Psoas muscle (tissue), 7 donors: ENCODE measurements at regions not wholly inside any gene's neighbourhood (a gene's known extent, or its start where the extent isn't known, plus 50 kb on each side); places are given as distances from the start of the nearest gene placed in this dataset.

Experiments used
- ATAC-seq, 4 donors: fragments of 200-7000 bp; cut with Tn5 transposase; one replicate each; pipeline ENCODE4 v1.9.1; 2020; ENCODE audit warnings: moderate library complexity in 3 of 4, mild to moderate bottlenecking in 2 of 4
- DNase-seq, 2 donors: peaks; one replicate each; pipeline ENCODE4 v3.0.0-alpha.2; 2020
- H3K27ac ChIP-seq: fragments of 200-600 bp; one replicate; pipeline ENCODE4 v1.8.0; 2022
- H3K27me3 ChIP-seq, 3 donors: fragments of 200-600 bp in 1 of 3; one replicate each; pipeline versions ENCODE4 v1.6.1 to v1.8.0; 2013 to 2022; ENCODE audit warnings: low read length in 2 of 3, mild to moderate bottlenecking in 2 of 3, moderate library complexity in 1 of 3; ENCODE audit not compliant: insufficient read depth in 3 of 3
- H3K36me3 ChIP-seq, 2 donors: fragments of 200-600 bp in 1 of 2; one replicate each; pipeline versions ENCODE4 v1.6.1 to v1.8.0; 2013 to 2022; ENCODE audit warnings: low read depth in 1 of 2, mild to moderate bottlenecking in 1 of 2, moderate library complexity in 1 of 2; ENCODE audit not compliant: insufficient read depth in 1 of 2
- H3K4me1 ChIP-seq: fragments of 200-600 bp; one replicate; pipeline ENCODE4 v1.8.0; 2022
- H3K4me3 ChIP-seq: fragments of 200-600 bp; one replicate; pipeline ENCODE4 v1.8.0; 2022; ENCODE audit warnings: mild to moderate bottlenecking
- H3K9me3 ChIP-seq: fragments of 200-600 bp; one replicate; pipeline ENCODE4 v1.8.0; 2022
- CTCF ChIP-seq: fragments of 200-600 bp; IDR thresholded peaks from one replicate; pipeline ENCODE4 v1.8.0; 2022; ENCODE audit warnings: antibody characterized with exemption
- WGBS, 3 donors: extraction: QIAGEN DNeasy Blood & Tissue Kit; methylation state at CpG; one replicate each; pipeline versions ENCODE4 v1.1.6 to v1.1.7; 2013; 5-methylcytosine and 5-hydroxymethylcytosine counted together
- intact Hi-C, 2 donors: fragments of 100-400 bp; cut with DNase I; formaldehyde crosslinking; loops; one replicate each; pipeline versions ENCODE4 v1.11.0 to v1.14.2; 2022
- donor health status: healthy with polysubstance abuse.
- donor health status: DM: no; HTN: no; CAD: no; lungs with moderate emphysema.
- donor health status: Bipolar disorder and iron deficiency.
- donor health status: healthy.
- donor health status: DM: yes; HTN: yes; CAD: no.
- donor health status: DM: no; HTN: no; CAD: no.
- donor health status: DM: yes; HTN: yes; CAD: no.

- no peak for TF ChIP-seq CTCF
- Histone ChIP-seq H3K27me3 (no peaks in the 10 kb centered on the region), H3K27ac (no peak overlapping the region), H3K4me1 (no peaks in the 10 kb centered on the region), H3K36me3 (no peaks in the 10 kb centered on the region), H3K9me3 (no peaks in the 10 kb centered on the region), H3K4me3 (no peak overlapping the region)
- DNase-seq, result no peak
- 65 to 69% (median 66%) methylated on average over 2 of the region's 2 CpGs for WGBS, 3 donors
- intact Hi-C loops, result no loop called here
- no peak for ATAC-seq
Measured at GRCh38 chr9:116061546-116062205, 91.9 kb upstream of the PAPPA start.

GRCh38 chr9:116062206-116062550 is 91.4 kb upstream of the PAPPA start:
- no peaks in the 10 kb centered on the region for H3K27me3 ChIP-seq
- H3K4me3 ChIP-seq, result no peak overlapping the region
- no peak for ATAC-seq
- TF ChIP-seq CTCF, result no peak
- H3K9me3 ChIP-seq, result no peaks in the 10 kb centered on the region
- no peaks in the 10 kb centered on the region for H3K36me3 ChIP-seq
- intact Hi-C loops, result no loop called here
- no peak for DNase-seq
- WGBS, 3 donors, result 69 to 79% (median 78%) methylated on average over 2 of the region's 2 CpGs
- H3K27ac ChIP-seq, result no peak overlapping the region
- H3K4me1 ChIP-seq, result no peaks in the 10 kb centered on the region

- TF ChIP-seq CTCF, result no peak
- H3K4me1 ChIP-seq, result no peaks in the 10 kb centered on the region
- no peaks in the 10 kb centered on the region for H3K27me3 ChIP-seq
- H3K4me3 ChIP-seq, result no peak overlapping the region
- no peaks in the 10 kb centered on the region for H3K36me3 ChIP-seq
- no peak for DNase-seq
- H3K27ac ChIP-seq, result no peak overlapping the region
- intact Hi-C loops, result no loop called here
- 80 to 83% (median 80%) methylated on average over 3 of the region's 3 CpGs for WGBS, 3 donors
- no peaks in the 10 kb centered on the region for H3K9me3 ChIP-seq
- ATAC-seq, result no peak
Measured at GRCh38 chr9:116064970-116065369, 88.6 kb upstream of the PAPPA start.

GRCh38 chr9:116066221-116066620 is 87.4 kb upstream of the PAPPA start:
- WGBS, 3 donors, result 86 to 92% (median 92%) methylated on average over 3 of the region's 3 CpGs

More at GRCh38 chr9:116066221-116066620, 87.4 kb upstream of the PAPPA start:
- H3K4me3 ChIP-seq, result no peak overlapping the region
- no peak overlapping the region for H3K27ac ChIP-seq
- no peaks in the 10 kb centered on the region for H3K4me1 ChIP-seq
- intact Hi-C loops, result no loop called here
- DNase-seq, result no peak
- H3K27me3 ChIP-seq, result no peaks in the 10 kb centered on the region
- H3K36me3 ChIP-seq, result no peaks in the 10 kb centered on the region
- no peaks in the 10 kb centered on the region for H3K9me3 ChIP-seq
- TF ChIP-seq CTCF, result no peak
- no peak for ATAC-seq
